Psoas muscle (tissue), 7 donors: ENCODE measurements at regions not wholly inside any gene's neighbourhood (a gene's known extent, or its start where the extent isn't known, plus 50 kb on each side); places are given as distances from the start of the nearest gene placed in this dataset.

Source experiments
- ATAC-seq, 4 donors: fragments of 200-7000 bp; cut with Tn5 transposase; one replicate each; pipeline ENCODE4 v1.9.1; 2020; ENCODE audit warnings: moderate library complexity in 3 of 4, mild to moderate bottlenecking in 2 of 4
- DNase-seq, 2 donors: peaks; one replicate each; pipeline ENCODE4 v3.0.0-alpha.2; 2020
- H3K27ac ChIP-seq: fragments of 200-600 bp; one replicate; pipeline ENCODE4 v1.8.0; 2022
- H3K27me3 ChIP-seq, 3 donors: fragments of 200-600 bp in 1 of 3; one replicate each; pipeline versions ENCODE4 v1.6.1 to v1.8.0; 2013 to 2022; ENCODE audit warnings: low read length in 2 of 3, mild to moderate bottlenecking in 2 of 3, moderate library complexity in 1 of 3; ENCODE audit not compliant: insufficient read depth in 3 of 3
- H3K36me3 ChIP-seq, 2 donors: fragments of 200-600 bp in 1 of 2; one replicate each; pipeline versions ENCODE4 v1.6.1 to v1.8.0; 2013 to 2022; ENCODE audit warnings: low read depth in 1 of 2, mild to moderate bottlenecking in 1 of 2, moderate library complexity in 1 of 2; ENCODE audit not compliant: insufficient read depth in 1 of 2
- H3K4me1 ChIP-seq: fragments of 200-600 bp; one replicate; pipeline ENCODE4 v1.8.0; 2022
- H3K4me3 ChIP-seq: fragments of 200-600 bp; one replicate; pipeline ENCODE4 v1.8.0; 2022; ENCODE audit warnings: mild to moderate bottlenecking
- H3K9me3 ChIP-seq: fragments of 200-600 bp; one replicate; pipeline ENCODE4 v1.8.0; 2022
- CTCF ChIP-seq: fragments of 200-600 bp; IDR thresholded peaks from one replicate; pipeline ENCODE4 v1.8.0; 2022; ENCODE audit warnings: antibody characterized with exemption
- WGBS, 3 donors: extraction: QIAGEN DNeasy Blood & Tissue Kit; methylation state at CpG; one replicate each; pipeline versions ENCODE4 v1.1.6 to v1.1.7; 2013; 5-methylcytosine and 5-hydroxymethylcytosine counted together
- intact Hi-C, 2 donors: fragments of 100-400 bp; cut with DNase I; formaldehyde crosslinking; loops; one replicate each; pipeline versions ENCODE4 v1.11.0 to v1.14.2; 2022
- donor health status: healthy with polysubstance abuse.
- donor health status: DM: no; HTN: no; CAD: no; lungs with moderate emphysema.
- donor health status: Bipolar disorder and iron deficiency.
- donor health status: healthy.
- donor health status: DM: yes; HTN: yes; CAD: no.
- donor health status: DM: no; HTN: no; CAD: no.
- donor health status: DM: yes; HTN: yes; CAD: no.

- Histone ChIP-seq H3K36me3 (no peaks in the 10 kb centered on the region), H3K9me3 (no peaks in the 10 kb centered on the region), H3K27me3 (no peaks in the 10 kb centered on the region), H3K27ac (no peak overlapping the region), H3K4me3 (no peak overlapping the region), H3K4me1 (no peaks in the 10 kb centered on the region)
- WGBS, 3 donors: 74 to 84% (median 78%) methylated on average over 7 of the region's 7 CpGs
- ATAC-seq: no peak
- intact Hi-C loops: no loop called here
- no peak for DNase-seq
- TF ChIP-seq CTCF: no peak
Observed at GRCh38 chr18:6558446-6559156, 143.9 kb upstream of the L3MBTL4 start.

GRCh38 chr18:6559296-6559695 lies 144.6 kb upstream of the L3MBTL4 start:
- ATAC-seq: no peak

GRCh38 chr18:6561016-6561415 lies 146.3 kb upstream of the L3MBTL4 start:
- intact Hi-C loops: loop anchor here in 1 of 2 donors (10.0 kb wide), 1 partner anchor 104 kb away; no protein-coding TSS in a partner anchor
- Histone ChIP-seq H3K36me3 (no peaks in the 10 kb centered on the region), H3K27me3 (no peaks in the 10 kb centered on the region), H3K4me3 (no peak overlapping the region), H3K9me3 (no peaks in the 10 kb centered on the region), H3K4me1 (no peaks in the 10 kb centered on the region), H3K27ac (no peak overlapping the region)
- 76 to 86% (median 77%) methylated on average over 9 of the region's 9 CpGs for WGBS, 3 donors
- no peak for ATAC-seq
- TF ChIP-seq CTCF: no peak
- no peak for DNase-seq

More at GRCh38 chr18:6559296-6559695, 144.6 kb upstream of the L3MBTL4 start:
- H3K27ac ChIP-seq: no peak overlapping the region
- intact Hi-C loops: no loop called here
- no peak for TF ChIP-seq CTCF
- no peak for DNase-seq
- no peaks in the 10 kb centered on the region for H3K36me3 ChIP-seq
- no peaks in the 10 kb centered on the region for H3K9me3 ChIP-seq
- no peaks in the 10 kb centered on the region for H3K4me1 ChIP-seq
- 84 to 85% (median 84%) methylated on average over 1 of the region's 1 CpG for WGBS, 3 donors
- H3K4me3 ChIP-seq: no peak overlapping the region
- no peaks in the 10 kb centered on the region for H3K27me3 ChIP-seq

GRCh38 chr18:6561420-6561861 lies 146.7 kb upstream of the L3MBTL4 start:
- no peaks in the 10 kb centered on the region for H3K4me1 ChIP-seq
- no peak overlapping the region for H3K4me3 ChIP-seq
- intact Hi-C loops: loop anchor here in 1 of 2 donors (10.0 kb wide), 1 partner anchor 103 kb away; no protein-coding TSS in a partner anchor
- no peaks in the 10 kb centered on the region for H3K27me3 ChIP-seq
- DNase-seq (peak; percentile 53 to 65), ATAC-seq (peak; percentile 59 to 75 (median 68))
- H3K27ac ChIP-seq: no peak overlapping the region
- H3K36me3 ChIP-seq: no peaks in the 10 kb centered on the region
- no peak for TF ChIP-seq CTCF
- H3K9me3 ChIP-seq: no peaks in the 10 kb centered on the region
- WGBS, 3 donors: 22 to 31% (median 26%) methylated on average over 6 of the region's 6 CpGs
